ENCODE measurements at regions not wholly inside any gene's neighbourhood (a gene's known extent, or its start where the extent isn't known, plus 50 kb on each side); places are given as distances from the start of the nearest gene placed in this dataset.

GRCh38 chr16:25403852-25404251 lies 146.2 kb upstream of the ZKSCAN2 start:
- TF ChIP-seq RAD21 (IDR thresholded peaks at IDR 0.05; ENCODE audit: low read length) (no peak), RXRA (IDR thresholded peaks at IDR 0.05; ENCODE audit: borderline replicate concordance, low read depth) (no peak), TAF1 (IDR thresholded peaks at IDR 0.05; ENCODE audit: borderline replicate concordance, low read depth, low read length) (no peak), EP300 (IDR thresholded peaks at IDR 0.05; ENCODE audit: borderline replicate concordance in 1 of 2, low read depth in 1 of 2, low read length in 1 of 2) (no peak), MXI1 (IDR thresholded peaks at IDR 0.05; ENCODE audit: low read depth, low read length) (no peak)
- TF ChIP-seq, protein P1, sequence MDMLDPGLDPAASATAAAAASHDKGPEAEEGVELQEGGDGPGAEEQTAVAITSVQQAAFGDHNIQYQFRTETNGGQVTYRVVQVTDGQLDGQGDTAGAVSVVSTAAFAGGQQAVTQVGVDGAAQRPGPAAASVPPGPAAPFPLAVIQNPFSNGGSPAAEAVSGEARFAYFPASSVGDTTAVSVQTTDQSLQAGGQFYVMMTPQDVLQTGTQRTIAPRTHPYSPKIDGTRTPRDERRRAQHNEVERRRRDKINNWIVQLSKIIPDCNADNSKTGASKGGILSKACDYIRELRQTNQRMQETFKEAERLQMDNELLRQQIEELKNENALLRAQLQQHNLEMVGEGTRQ (IDR thresholded peaks at IDR 0.05; ENCODE audit: borderline replicate concordance, low read depth, low read length) = no peak
- Histone ChIP-seq H2AFZ (ENCODE audit: low read depth) (no peak overlapping the region), H4K20me1 (ENCODE audit: insufficient read depth) (no peaks in the 10 kb centered on the region), H3K27ac (ENCODE audit: low read depth in 2 of 2, low read length in 1 of 2) (no peak overlapping the region), H3K9me2 (no peaks in the 10 kb centered on the region), H3K4me2 (no peak overlapping the region), H3K9ac (no peak overlapping the region), H3K27me3 (ENCODE audit: insufficient read depth) (peaks cover 3% of the 10 kb centered on the region; the same call in 1 of the 2 replicates), H3K36me3 (replicated peaks in 1 of 2; ENCODE audit: control insufficient read depth in 1 of 2, insufficient read depth in 2 of 2, low read length in 1 of 2) (no peaks in the 10 kb centered on the region), H3K79me2 (ENCODE audit: insufficient read depth) (no peaks in the 10 kb centered on the region), H3K9me3 (no peaks in the 10 kb centered on the region), H3K4me1 (ENCODE audit: control insufficient read depth in 1 of 2, insufficient read depth in 2 of 2, low read depth in 1 of 2, low read length in 1 of 2) (no peaks in the 10 kb centered on the region), H3F3A (replicated peaks; ENCODE audit: insufficient read depth) (no peaks in the 10 kb centered on the region), H3K4me3 (ENCODE audit: low read depth in 2 of 2, low read length in 1 of 2) (no peak overlapping the region)
- POLR2A ChIA-PET = no interaction called here
- WGBS (ENCODE audit: low lambda C conversion rate) = 0% methylated on average over 1 of the region's 1 CpG
- CTCF ChIA-PET = no interaction called here
- DNase-seq = no peak

- ChIA-PET POLR2A (no interaction called here), CTCF (no interaction called here)
- no peaks in the 10 kb centered on the region for H3K36me3 ChIP-seq (replicated peaks in 1 of 2; ENCODE audit: control insufficient read depth in 1 of 2, insufficient read depth in 2 of 2, low read length in 1 of 2)
These were observed 137.9 kb upstream of the ZKSCAN2 start for GRCh38 chr16:25395528-25395927.

GRCh38 chr16:25390761-25391160 lies 133.1 kb upstream of the ZKSCAN2 start:
- no peaks in the 10 kb centered on the region for H3K27me3 ChIP-seq (ENCODE audit: insufficient read depth)
- no peaks in the 10 kb centered on the region for H3K9me2 ChIP-seq
- H2AFZ ChIP-seq (ENCODE audit: low read depth) = no peak overlapping the region
- no peak for DNase-seq
- no peak overlapping the region for H3K27ac ChIP-seq (ENCODE audit: low read depth in 2 of 2, low read length in 1 of 2)
- ChIA-PET CTCF (no interaction called here), POLR2A (no interaction called here)
- H3K79me2 ChIP-seq (ENCODE audit: insufficient read depth) = no peaks in the 10 kb centered on the region
- H3K4me3 ChIP-seq (ENCODE audit: low read depth in 2 of 2, low read length in 1 of 2) = no peak overlapping the region
- H3K4me1 ChIP-seq (ENCODE audit: control insufficient read depth in 1 of 2, insufficient read depth in 2 of 2, low read depth in 1 of 2, low read length in 1 of 2) = no peaks in the 10 kb centered on the region
- no peaks in the 10 kb centered on the region for H3K9me3 ChIP-seq
- H4K20me1 ChIP-seq (ENCODE audit: insufficient read depth) = no peaks in the 10 kb centered on the region
- H3K36me3 ChIP-seq (replicated peaks in 1 of 2; ENCODE audit: control insufficient read depth in 1 of 2, insufficient read depth in 2 of 2, low read length in 1 of 2) = no peaks in the 10 kb centered on the region
- H3K4me2 ChIP-seq = no peak overlapping the region
- TF ChIP-seq NFIC (IDR thresholded peaks at IDR 0.05; ENCODE audit: borderline replicate concordance) (no peak), RFX5 (IDR thresholded peaks at IDR 0.05; ENCODE audit: low read length) (no peak), ELF1 (IDR thresholded peaks at IDR 0.05) (no peak), MEF2A (IDR thresholded peaks at IDR 0.05; ENCODE audit: borderline replicate concordance, low read depth) (no peak), TEAD4 (IDR thresholded peaks at IDR 0.05; ENCODE audit: borderline replicate concordance, insufficient read depth) (no peak), SMC3 (IDR thresholded peaks at IDR 0.05; ENCODE audit: low read depth, low read length) (no peak), EP300 (IDR thresholded peaks at IDR 0.05; ENCODE audit: borderline replicate concordance in 1 of 2, low read depth in 1 of 2, low read length in 1 of 2) (no peak), EZH2phosphoT487 (IDR thresholded peaks at IDR 0.05; ENCODE audit: borderline replicate concordance, low read depth) (no peak)
- TF ChIP-seq, protein P2, sequence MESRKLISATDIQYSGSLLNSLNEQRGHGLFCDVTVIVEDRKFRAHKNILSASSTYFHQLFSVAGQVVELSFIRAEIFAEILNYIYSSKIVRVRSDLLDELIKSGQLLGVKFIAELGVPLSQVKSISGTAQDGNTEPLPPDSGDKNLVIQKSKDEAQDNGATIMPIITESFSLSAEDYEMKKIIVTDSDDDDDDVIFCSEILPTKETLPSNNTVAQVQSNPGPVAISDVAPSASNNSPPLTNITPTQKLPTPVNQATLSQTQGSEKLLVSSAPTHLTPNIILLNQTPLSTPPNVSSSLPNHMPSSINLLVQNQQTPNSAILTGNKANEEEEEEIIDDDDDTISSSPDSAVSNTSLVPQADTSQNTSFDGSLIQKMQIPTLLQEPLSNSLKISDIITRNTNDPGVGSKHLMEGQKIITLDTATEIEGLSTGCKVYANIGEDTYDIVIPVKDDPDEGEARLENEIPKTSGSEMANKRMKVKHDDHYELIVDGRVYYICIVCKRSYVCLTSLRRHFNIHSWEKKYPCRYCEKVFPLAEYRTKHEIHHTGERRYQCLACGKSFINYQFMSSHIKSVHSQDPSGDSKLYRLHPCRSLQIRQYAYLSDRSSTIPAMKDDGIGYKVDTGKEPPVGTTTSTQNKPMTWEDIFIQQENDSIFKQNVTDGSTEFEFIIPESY (IDR thresholded peaks at IDR 0.05; ENCODE audit: borderline replicate concordance, low read depth) = no peak
- TF ChIP-seq, protein P1 (IDR thresholded peaks at IDR 0.05; ENCODE audit: borderline replicate concordance, low read depth, low read length) = no peak
- TF ChIP-seq, protein P3, sequence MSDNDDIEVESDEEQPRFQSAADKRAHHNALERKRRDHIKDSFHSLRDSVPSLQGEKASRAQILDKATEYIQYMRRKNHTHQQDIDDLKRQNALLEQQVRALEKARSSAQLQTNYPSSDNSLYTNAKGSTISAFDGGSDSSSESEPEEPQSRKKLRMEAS (IDR thresholded peaks at IDR 0.05; ENCODE audit: low read depth) = no peak
- no peak overlapping the region for H3K9ac ChIP-seq
- no peaks in the 10 kb centered on the region for H3F3A ChIP-seq (replicated peaks; ENCODE audit: insufficient read depth)

More at GRCh38 chr16:25395528-25395927, 137.9 kb upstream of the ZKSCAN2 start:
- DNase-seq = no peak
- H3K27ac ChIP-seq (ENCODE audit: low read depth in 2 of 2, low read length in 1 of 2) = no peak overlapping the region
- no peaks in the 10 kb centered on the region for H3K4me1 ChIP-seq (ENCODE audit: control insufficient read depth in 1 of 2, insufficient read depth in 2 of 2, low read depth in 1 of 2, low read length in 1 of 2)
- no peaks in the 10 kb centered on the region for H3K27me3 ChIP-seq (ENCODE audit: insufficient read depth)
- H3F3A ChIP-seq (replicated peaks; ENCODE audit: insufficient read depth) = no peaks in the 10 kb centered on the region
- H3K4me2 ChIP-seq = no peak overlapping the region
- H4K20me1 ChIP-seq (ENCODE audit: insufficient read depth) = no peaks in the 10 kb centered on the region
- no peaks in the 10 kb centered on the region for H3K9me2 ChIP-seq
- no peak overlapping the region for H3K4me3 ChIP-seq (ENCODE audit: low read depth in 2 of 2, low read length in 1 of 2)
- no peak overlapping the region for H3K9ac ChIP-seq
- H2AFZ ChIP-seq (ENCODE audit: low read depth) = no peak overlapping the region
- no peak for TF ChIP-seq RFX5 (IDR thresholded peaks at IDR 0.05; ENCODE audit: low read length)
- no peak for TF ChIP-seq POLR2AphosphoS5 (IDR thresholded peaks at IDR 0.05; ENCODE audit: low read depth, low read length)
- H3K9me3 ChIP-seq = no peaks in the 10 kb centered on the region
- H3K79me2 ChIP-seq (ENCODE audit: insufficient read depth) = no peaks in the 10 kb centered on the region

Data from SK-N-SH (cell line).